ENCODE measurements at regions not wholly inside any gene's neighbourhood (a gene's known extent, or its start where the extent isn't known, plus 50 kb on each side); places are given as distances from the start of the nearest gene placed in this dataset.

- no peak overlapping the region for H2BK120ac ChIP-seq (replicated peaks; ENCODE audit: low read depth, low read length)
- FAIRE-seq: no peak
- no peak overlapping the region for H2BK20ac ChIP-seq (ENCODE audit: low read length)
- H3K4me3 ChIP-seq (ENCODE audit: extremely low read depth in 1 of 4, insufficient read depth in 2 of 4, low read depth in 3 of 4, low read length in 4 of 4): no peak overlapping the region
- no peak overlapping the region for H3K23ac ChIP-seq (ENCODE audit: insufficient read length)
- no peak for TF ChIP-seq SAP30 (IDR thresholded peaks at IDR 0.05; ENCODE audit: insufficient read depth, insufficient replicate concordance, low read length)
- TF ChIP-seq USF2 (IDR thresholded peaks at IDR 0.05; ENCODE audit: low read length): no peak
- TF ChIP-seq HDAC2 (IDR thresholded peaks at IDR 0.05; ENCODE audit: borderline replicate concordance in 1 of 2, low read depth in 2 of 2, low read length in 2 of 2): no peak
- TF ChIP-seq BACH1 (IDR thresholded peaks at IDR 0.05; ENCODE audit: low read length): no peak
- no peak for TF ChIP-seq POLR2AphosphoS5 (IDR thresholded peaks at IDR 0.05; ENCODE audit: low read depth, low read length)
- TF ChIP-seq KDM4A (IDR thresholded peaks at IDR 0.05; ENCODE audit: low read depth, low read length, severe bottlenecking): no peak
- TF ChIP-seq BCL11A (IDR thresholded peaks at IDR 0.05; ENCODE audit: low read depth in 2 of 2, low read length in 2 of 2): no peak
- H3K79me1 ChIP-seq (ENCODE audit: low read depth, low read length): no peaks in the 10 kb centered on the region
- 0 out of 2 replicates have a peak overlapping the region, but pooled peaks have one; percentile 7 for H2AFZ ChIP-seq (ENCODE audit: low read length)
- H3K18ac ChIP-seq (ENCODE audit: extremely low read depth, low read length): no peak overlapping the region
- H2BK15ac ChIP-seq (ENCODE audit: low read length): no peak overlapping the region
- no peak overlapping the region for H3K14ac ChIP-seq (ENCODE audit: insufficient read length)
- H4K8ac ChIP-seq (ENCODE audit: extremely low read depth, insufficient read depth, low read length): no peak overlapping the region
- H3K4ac ChIP-seq (replicated peaks; ENCODE audit: insufficient read length, low read depth, low read length): no peak overlapping the region
- WGBS, 2 experiments (ENCODE audit: extremely low coverage in 1 of 2, insufficient coverage in 1 of 2, insufficient read length in 1 of 2, insufficient replicate concordance in 2 of 2, low coverage in 1 of 2, low lambda C conversion rate in 2 of 2, missing lambda C conversion rate in 1 of 2): 83% methylated on average over 2 of the region's 2 CpGs; no CpG with 5 or more reads in 1 of the 2 experiments
- no peaks in the 10 kb centered on the region for H3K4me1 ChIP-seq (replicated peaks in 1 of 4; ENCODE audit: control insufficient read depth in 3 of 4, insufficient read depth in 4 of 4, low read length in 3 of 4)
- no peaks in the 10 kb centered on the region for H3K27me3 ChIP-seq (replicated peaks in 1 of 4; ENCODE audit: control insufficient read depth in 3 of 4, extremely low read depth in 1 of 4, insufficient read depth in 3 of 4, low read length in 3 of 4)
- H4K91ac ChIP-seq (replicated peaks; ENCODE audit: insufficient read length, low read length): no peak overlapping the region
- H3K23me2 ChIP-seq (ENCODE audit: low read depth, low read length): no peaks in the 10 kb centered on the region
- no peak overlapping the region for H2BK5ac ChIP-seq (ENCODE audit: low read depth, low read length)
- H2AK5ac ChIP-seq (ENCODE audit: low read depth, low read length): no peak overlapping the region
- CTCF ChIA-PET (ENCODE audit: partially characterized antibody): no interaction called here
- no peaks in the 10 kb centered on the region for H3K36me3 ChIP-seq (ENCODE audit: control insufficient read depth in 2 of 4, insufficient read depth in 4 of 4, low read length in 3 of 4)
- no peak overlapping the region for H4K5ac ChIP-seq (ENCODE audit: insufficient read length, low read depth, low read length)
- no peak overlapping the region for H3K9ac ChIP-seq (replicated peaks in 1 of 4; ENCODE audit: extremely low read depth in 1 of 4, low read depth in 3 of 4, low read length in 3 of 4)
- H4K20me1 ChIP-seq (replicated peaks in 1 of 2; ENCODE audit: control insufficient read depth in 1 of 2, insufficient read depth in 2 of 2, low read length in 2 of 2): no peaks in the 10 kb centered on the region
- H3K79me2 ChIP-seq (ENCODE audit: control insufficient read depth in 1 of 2, insufficient read depth in 2 of 2, low read length in 2 of 2): no peaks in the 10 kb centered on the region
- no peaks in the 10 kb centered on the region for H3K9me3 ChIP-seq (ENCODE audit: insufficient read depth in 2 of 2, low read depth in 1 of 2, low read length in 1 of 2)
- H3K56ac ChIP-seq (replicated peaks; ENCODE audit: insufficient read length, low read depth, low read length): no peak overlapping the region
- H2BK12ac ChIP-seq (ENCODE audit: low read depth, low read length): no peak overlapping the region
- no peak overlapping the region for H3K27ac ChIP-seq (ENCODE audit: low read depth, low read length)
- no peak overlapping the region for H3K4me2 ChIP-seq (ENCODE audit: insufficient read depth in 1 of 2, low read depth in 2 of 2, low read length in 2 of 2)
- POLR2A ChIA-PET (ENCODE audit: partially characterized antibody): no interaction called here
- DNase-seq (ENCODE audit: low read depth in 1 of 2, low spot score in 2 of 2): no peak
Observed at GRCh38 chrX:138534410-138534809, 177.1 kb downstream of the FGF13 start.

Measured in H1 (cell line).